ENCODE measurements at regions not wholly inside any gene's neighbourhood (a gene's known extent, or its start where the extent isn't known, plus 50 kb on each side); places are given as distances from the start of the nearest gene placed in this dataset.

- no peaks in the 10 kb centered on the region for H3K27me3 ChIP-seq (replicated peaks; ENCODE audit: insufficient read depth, low read length)
- H3F3A ChIP-seq (ENCODE audit: insufficient read depth, low read length) = no peaks in the 10 kb centered on the region
- no peak overlapping the region for H3K4me3 ChIP-seq (ENCODE audit: low read length)
- no peaks in the 10 kb centered on the region for H3K79me2 ChIP-seq (ENCODE audit: low read length)
- TF ChIP-seq EZH2 (optimal IDR thresholded peaks at IDR 0.05; ENCODE audit: low read depth, low read length) (no peak), CTCF (IDR thresholded peaks at IDR 0.05; ENCODE audit: low read length) (no peak), EZH2phosphoT487 (IDR thresholded peaks at IDR 0.05; ENCODE audit: low read length) (no peak)
- H3K4me1 ChIP-seq (ENCODE audit: low read length) = no peaks in the 10 kb centered on the region
- H2AFZ ChIP-seq (ENCODE audit: low read length) = no peak overlapping the region
- no peaks in the 10 kb centered on the region for H3K9me2 ChIP-seq (replicated peaks; ENCODE audit: insufficient read depth, low read length)
- H3K9ac ChIP-seq (ENCODE audit: low read length) = no peak overlapping the region
- H3K27ac ChIP-seq (ENCODE audit: low read length) = no peak overlapping the region
- H4K20me1 ChIP-seq (ENCODE audit: insufficient read depth, low read length) = no peaks in the 10 kb centered on the region
- no peaks in the 10 kb centered on the region for H3K9me3 ChIP-seq (replicated peaks; ENCODE audit: insufficient read depth, low read length)
- no peak for DNase-seq
- H3K36me3 ChIP-seq (replicated peaks; ENCODE audit: insufficient read depth, low read length) = no peaks in the 10 kb centered on the region
- no peak overlapping the region for H3K4me2 ChIP-seq (ENCODE audit: low read depth, low read length)
Observed at GRCh38 chr9:88936132-88936531, 55.1 kb upstream of the S1PR3 start.

GRCh38 chr9:88936668-88937067 lies 54.6 kb upstream of the S1PR3 start:
- Histone ChIP-seq H3K9me2 (replicated peaks; ENCODE audit: insufficient read depth, low read length) (no peaks in the 10 kb centered on the region), H2AFZ (ENCODE audit: low read length) (no peak overlapping the region), H3F3A (ENCODE audit: insufficient read depth, low read length) (no peaks in the 10 kb centered on the region), H3K27me3 (replicated peaks; ENCODE audit: insufficient read depth, low read length) (no peaks in the 10 kb centered on the region), H3K27ac (ENCODE audit: low read length) (no peak overlapping the region), H3K9me3 (replicated peaks; ENCODE audit: insufficient read depth, low read length) (no peaks in the 10 kb centered on the region), H3K9ac (ENCODE audit: low read length) (no peak overlapping the region), H3K36me3 (replicated peaks; ENCODE audit: insufficient read depth, low read length) (no peaks in the 10 kb centered on the region), H3K79me2 (ENCODE audit: low read length) (no peaks in the 10 kb centered on the region), H3K4me1 (ENCODE audit: low read length) (no peaks in the 10 kb centered on the region), H4K20me1 (ENCODE audit: insufficient read depth, low read length) (no peaks in the 10 kb centered on the region), H3K4me2 (ENCODE audit: low read depth, low read length) (no peak overlapping the region), H3K4me3 (ENCODE audit: low read length) (no peak overlapping the region)
- DNase-seq = no peak
- no peak for TF ChIP-seq EZH2phosphoT487 (IDR thresholded peaks at IDR 0.05; ENCODE audit: low read length)
- TF ChIP-seq EZH2 (optimal IDR thresholded peaks at IDR 0.05; ENCODE audit: low read depth, low read length) = no peak
- TF ChIP-seq CTCF (IDR thresholded peaks at IDR 0.05; ENCODE audit: low read length) = no peak

GRCh38 chr9:88937248-88937647 lies 54.0 kb upstream of the S1PR3 start:
- H3K4me1 ChIP-seq (ENCODE audit: low read length) = no peaks in the 10 kb centered on the region

More at GRCh38 chr9:88937248-88937647, 54.0 kb upstream of the S1PR3 start:
- Histone ChIP-seq H3K36me3 (replicated peaks; ENCODE audit: insufficient read depth, low read length) (no peaks in the 10 kb centered on the region), H3K79me2 (ENCODE audit: low read length) (no peaks in the 10 kb centered on the region), H3K9ac (ENCODE audit: low read length) (no peak overlapping the region), H3K4me2 (ENCODE audit: low read depth, low read length) (no peak overlapping the region), H3F3A (ENCODE audit: insufficient read depth, low read length) (no peaks in the 10 kb centered on the region), H2AFZ (ENCODE audit: low read length) (no peak overlapping the region), H3K27ac (ENCODE audit: low read length) (no peak overlapping the region), H4K20me1 (ENCODE audit: insufficient read depth, low read length) (no peaks in the 10 kb centered on the region), H3K9me3 (replicated peaks; ENCODE audit: insufficient read depth, low read length) (no peaks in the 10 kb centered on the region), H3K27me3 (replicated peaks; ENCODE audit: insufficient read depth, low read length) (no peaks in the 10 kb centered on the region), H3K4me3 (ENCODE audit: low read length) (no peak overlapping the region), H3K9me2 (replicated peaks; ENCODE audit: insufficient read depth, low read length) (no peaks in the 10 kb centered on the region)
- no peak for DNase-seq
- TF ChIP-seq EZH2phosphoT487 (IDR thresholded peaks at IDR 0.05; ENCODE audit: low read length) = no peak
- TF ChIP-seq CTCF (IDR thresholded peaks at IDR 0.05; ENCODE audit: low read length) = no peak
- no peak for TF ChIP-seq EZH2 (optimal IDR thresholded peaks at IDR 0.05; ENCODE audit: low read depth, low read length)
